Neuronal stem cell (in vitro differentiated cells): ENCODE measurements at regions not wholly inside any gene's neighbourhood (a gene's known extent, or its start where the extent isn't known, plus 50 kb on each side); places are given as distances from the start of the nearest gene placed in this dataset.

ENCODE experiments used
- DNase-seq: peaks from one replicate; pipeline ENCODE4 v3.0.0-alpha.2; 2013; ENCODE audit warnings: low spot score
- H2AFZ ChIP-seq: one replicate; pipeline ENCODE4 v1.6.1; 2013; ENCODE audit warnings: mild to moderate bottlenecking, low read length, inconsistent platforms
- H2AK5ac ChIP-seq: 2 replicates; pipeline ENCODE4 v1.6.1; 2013; ENCODE audit warnings: low read depth, mild to moderate bottlenecking, inconsistent platforms, low read length, moderate library complexity, mixed read lengths
- H2BK120ac ChIP-seq: 2 replicates; pipeline ENCODE4 v1.6.1; 2013; ENCODE audit warnings: low read depth, mild to moderate bottlenecking, inconsistent platforms, low read length, moderate library complexity, mixed read lengths
- H2BK12ac ChIP-seq: one replicate; pipeline ENCODE4 v1.6.1; 2013; ENCODE audit warnings: low read length, inconsistent platforms
- H2BK15ac ChIP-seq: 2 replicates; pipeline ENCODE4 v1.6.1; 2013; ENCODE audit warnings: mild to moderate bottlenecking, low read length, inconsistent platforms, mixed read lengths
- H2BK5ac ChIP-seq: one replicate; pipeline ENCODE4 v1.6.1; 2013; ENCODE audit warnings: inconsistent platforms, mild to moderate bottlenecking, low read length, moderate library complexity
- H3K14ac ChIP-seq: one replicate; pipeline ENCODE4 v1.6.1; 2013; ENCODE audit warnings: low read length, inconsistent platforms
- H3K18ac ChIP-seq: 2 replicates; pipeline ENCODE4 v1.6.1; 2013; ENCODE audit warnings: low read length, inconsistent platforms
- H3K23ac ChIP-seq: 2 replicates; pipeline ENCODE4 v1.6.1; 2013; ENCODE audit warnings: low read depth, mild to moderate bottlenecking, mixed read lengths, low read length, inconsistent platforms; ENCODE audit not compliant: poor library complexity
- H3K27ac ChIP-seq: replicated peaks from 3 replicates; pipeline ENCODE4 v1.5.1; 2013; ENCODE audit warnings: low read length, inconsistent platforms
- H3K27me3 ChIP-seq, 3 experiments: 2 replicates each; pipeline ENCODE4 v1.6.1; 2013; ENCODE audit warnings: low read length in 3 of 3, mild to moderate bottlenecking in 2 of 3, inconsistent platforms in 1 of 3, low read depth in 1 of 3, mixed read lengths in 1 of 3, moderate library complexity in 1 of 3; ENCODE audit not compliant: control insufficient read depth in 3 of 3, insufficient read depth in 3 of 3
- H3K36me3 ChIP-seq, 2 donors: replicated peaks in 1 of 2; 2 replicates each; pipeline ENCODE4 v1.6.1; 2013; ENCODE audit warnings: low read length in 2 of 2; ENCODE audit not compliant: control insufficient read depth in 2 of 2, insufficient read depth in 2 of 2
- H3K4ac ChIP-seq: 2 replicates; pipeline ENCODE4 v1.6.1; 2013; ENCODE audit warnings: inconsistent platforms, mild to moderate bottlenecking, low read length, moderate library complexity
- H3K4me1 ChIP-seq, 2 donors: 1 replicate in 1 of 2; 2 replicates in 1 of 2; pipeline ENCODE4 v1.6.1; 2013; ENCODE audit warnings: low read length in 2 of 2, low read depth in 1 of 2; ENCODE audit not compliant: control insufficient read depth in 2 of 2, insufficient read depth in 1 of 2
- H3K4me2 ChIP-seq: one replicate; pipeline ENCODE4 v1.6.1; 2013; ENCODE audit warnings: mild to moderate bottlenecking, low read length, inconsistent platforms; ENCODE audit not compliant: insufficient read depth, poor library complexity, severe bottlenecking
- H3K4me3 ChIP-seq, 2 donors: 2 replicates each; pipeline ENCODE4 v1.5.1; 2013; ENCODE audit warnings: low read length in 2 of 2, mild to moderate bottlenecking in 2 of 2, inconsistent platforms in 1 of 2, moderate library complexity in 1 of 2
- H3K79me1 ChIP-seq: one replicate; pipeline ENCODE4 v1.6.1; 2013; ENCODE audit warnings: low read depth, mild to moderate bottlenecking, inconsistent platforms, low read length, moderate library complexity
- H3K9ac ChIP-seq: one replicate; pipeline ENCODE4 v1.6.1; 2013; ENCODE audit warnings: mild to moderate bottlenecking, low read depth, low read length, inconsistent platforms; ENCODE audit not compliant: poor library complexity
- H3K9me3 ChIP-seq, 2 donors: replicated peaks in 1 of 2; 2 replicates each; pipeline versions ENCODE3 to v1.6.1; 2013; ENCODE audit warnings: low read length in 2 of 2, mild to moderate bottlenecking in 2 of 2, inconsistent platforms in 1 of 2, low read depth in 1 of 2, mixed read lengths in 1 of 2, moderate library complexity in 1 of 2; ENCODE audit not compliant: control insufficient read depth in 2 of 2, insufficient read depth in 1 of 2
- H4K8ac ChIP-seq: one replicate; pipeline ENCODE4 v1.6.1; 2013; ENCODE audit warnings: low read depth, mild to moderate bottlenecking, inconsistent platforms, low read length, moderate library complexity
- H4K91ac ChIP-seq: one replicate; pipeline ENCODE4 v1.6.1; 2013; ENCODE audit warnings: low read length, low read depth, mild to moderate bottlenecking, inconsistent platforms; ENCODE audit not compliant: poor library complexity
- WGBS, 2 donors: extraction: QIAGEN DNeasy Blood & Tissue Kit; methylation state at CpG; one replicate each; pipeline ENCODE4 v1.1.7; 2013; ENCODE audit warnings: missing lambda C conversion rate in 2 of 2, mixed read lengths in 1 of 2; ENCODE audit not compliant: insufficient read length in 2 of 2, insufficient replicate concordance in 1 of 2; ENCODE audit errors: extremely low coverage in 2 of 2; 5-methylcytosine and 5-hydroxymethylcytosine counted together

GRCh38 chr6:40112350-40112749 lies 178.1 kb upstream of the MOCS1 start:
- Histone ChIP-seq H4K91ac (no peak overlapping the region), H3K27me3 (no peaks in the 10 kb centered on the region), H3K36me3 (no peaks in the 10 kb centered on the region), H3K18ac (no peak overlapping the region), H3K23ac (no peak overlapping the region), H3K9me3 (peaks cover 0 to under 1% of the 10 kb centered on the region in 2 donors), H3K4me1 (no peaks in the 10 kb centered on the region), H2BK120ac (no peak overlapping the region), H2BK15ac (no peak overlapping the region), H3K9ac (no peak overlapping the region), H3K4ac (no peak overlapping the region), H2BK12ac (no peak overlapping the region), H3K14ac (no peak overlapping the region), H3K4me2 (no peak overlapping the region), H3K27ac (no peak overlapping the region), H2AFZ (no peak overlapping the region), H2AK5ac (no peak overlapping the region), H3K79me1 (no peaks in the 10 kb centered on the region), H4K8ac (no peak overlapping the region), H2BK5ac (no peak overlapping the region), H3K4me3 (no peak overlapping the region)
- no CpG with 5 or more reads among the region's 4 CpGs for WGBS, 2 donors
- DNase-seq = no peak

GRCh38 chr6:40108736-40109135 lies 174.5 kb upstream of the MOCS1 start:
- peaks cover 0 to 3% of the 10 kb centered on the region in 2 donors for H3K9me3 ChIP-seq
- no peak overlapping the region for H3K27ac ChIP-seq
- no peak overlapping the region for H3K23ac ChIP-seq
- no peaks in the 10 kb centered on the region for H3K79me1 ChIP-seq
- H3K18ac ChIP-seq = no peak overlapping the region
- no peak overlapping the region for H2AFZ ChIP-seq
- no peak overlapping the region for H2AK5ac ChIP-seq
- H4K8ac ChIP-seq = no peak overlapping the region
- DNase-seq = no peak
- H3K36me3 ChIP-seq = no peaks in the 10 kb centered on the region
- H3K4me3 ChIP-seq = no peak overlapping the region
- H3K4ac ChIP-seq = no peak overlapping the region
- H2BK15ac ChIP-seq = no peak overlapping the region
- H2BK120ac ChIP-seq = no peak overlapping the region
- H3K14ac ChIP-seq = no peak overlapping the region
- no peaks in the 10 kb centered on the region for H3K4me1 ChIP-seq
- H4K91ac ChIP-seq = no peak overlapping the region
- H3K27me3 ChIP-seq = no peaks in the 10 kb centered on the region
- H2BK12ac ChIP-seq = no peak overlapping the region
- H3K4me2 ChIP-seq = no peak overlapping the region
- no peak overlapping the region for H3K9ac ChIP-seq
- no peak overlapping the region for H2BK5ac ChIP-seq

GRCh38 chr6:40106840-40107239 lies 172.6 kb upstream of the MOCS1 start:
- Histone ChIP-seq H3K4me2 (no peak overlapping the region), H4K91ac (no peak overlapping the region), H3K27me3 (no peaks in the 10 kb centered on the region), H2BK120ac (no peak overlapping the region), H4K8ac (no peak overlapping the region), H3K27ac (no peak overlapping the region), H3K4ac (no peak overlapping the region), H3K14ac (no peak overlapping the region), H2AFZ (no peak overlapping the region), H2BK12ac (no peak overlapping the region), H3K23ac (no peak overlapping the region), H3K79me1 (no peaks in the 10 kb centered on the region), H2BK15ac (no peak overlapping the region), H3K4me1 (no peaks in the 10 kb centered on the region), H3K4me3 (no peak overlapping the region), H3K9me3 (peaks cover 0 to 3% of the 10 kb centered on the region in 2 donors), H2AK5ac (no peak overlapping the region), H3K9ac (no peak overlapping the region), H3K18ac (no peak overlapping the region), H2BK5ac (no peak overlapping the region), H3K36me3 (no peaks in the 10 kb centered on the region)
- no peak for DNase-seq
- no CpG with 5 or more reads among the region's 2 CpGs for whole genome bisulfite sequencing, 2 donors

GRCh38 chr6:40098774-40099173 lies 164.5 kb upstream of the MOCS1 start:
- Histone ChIP-seq H2BK5ac (no peak overlapping the region), H3K18ac (no peak overlapping the region), H2AFZ (no peak overlapping the region), H3K4ac (no peak overlapping the region), H3K27ac (no peak overlapping the region), H3K27me3 (no peaks in the 10 kb centered on the region), H2BK12ac (no peak overlapping the region), H2AK5ac (no peak overlapping the region), H3K79me1 (no peaks in the 10 kb centered on the region), H3K23ac (no peak overlapping the region), H3K36me3 (no peaks in the 10 kb centered on the region), H3K14ac (no peak overlapping the region), H3K4me2 (no peak overlapping the region), H3K9ac (no peak overlapping the region), H4K91ac (no peak overlapping the region), H3K4me3 (no peak overlapping the region), H2BK120ac (no peak overlapping the region), H3K4me1 (no peaks in the 10 kb centered on the region), H3K9me3 (no peaks in the 10 kb centered on the region), H4K8ac (no peak overlapping the region), H2BK15ac (no peak overlapping the region)
- WGBS, 2 donors = no CpG with 5 or more reads among the region's 3 CpGs
- no peak for DNase-seq
